CD4-positive, alpha-beta memory T cell (primary cell): ENCODE measurements at regions not wholly inside any gene's neighbourhood (a gene's known extent, or its start where the extent isn't known, plus 50 kb on each side); places are given as distances from the start of the nearest gene placed in this dataset.

Experiments
- CTCF ChIA-PET: fragments of 350-600 bp; sonication (Branson Sonifier 250); formaldehyde crosslinking; loops from one replicate; lab custom pipeline; 2021; ENCODE audit warnings: inconsistent platforms; ENCODE audit not compliant: partially characterized antibody; lab: Charles Lee
- POLR2A ChIA-PET: fragments of 350-600 bp; sonication (Branson Sonifier 250); formaldehyde crosslinking; loops from one replicate; lab custom pipeline; 2021; ENCODE audit not compliant: partially characterized antibody; lab: Charles Lee
- DNase-seq, 5 donors: peaks; one replicate each; pipeline versions ENCODE4 v3.0.0 to v3.0.0-alpha.2; 2020 to 2022; ENCODE audit warnings: mixed read lengths in 1 of 5
- H3K27ac ChIP-seq: one replicate; pipeline ENCODE4 v1.7.0; 2013; ENCODE audit warnings: low read depth, low read length
- H3K27me3 ChIP-seq: 2 replicates; pipeline ENCODE4 v1.7.0; 2013; ENCODE audit warnings: mild to moderate bottlenecking, low read length, moderate library complexity; ENCODE audit not compliant: insufficient read depth
- H3K36me3 ChIP-seq: 2 replicates; pipeline ENCODE4 v1.7.0; 2013; ENCODE audit warnings: mild to moderate bottlenecking, low read length, moderate library complexity; ENCODE audit not compliant: insufficient read depth
- H3K4me1 ChIP-seq: 2 replicates; pipeline ENCODE4 v1.7.0; 2013; ENCODE audit warnings: mild to moderate bottlenecking, low read length, moderate library complexity; ENCODE audit not compliant: insufficient read depth
- H3K4me3 ChIP-seq, 2 donors: one replicate each; pipeline ENCODE4 v1.7.0; 2013; ENCODE audit warnings: low read length in 2 of 2, mild to moderate bottlenecking in 1 of 2
- H3K9me3 ChIP-seq, 2 donors: one replicate each; pipeline ENCODE4 v1.7.0; 2013; ENCODE audit warnings: low read length in 2 of 2, control low read depth in 1 of 2; ENCODE audit not compliant: control insufficient read depth in 1 of 2
- H3K27ac Mint-ChIP-seq, 7 donors: one replicate each; pipeline ENCODE4 v1.8.0; 2020 to 2021; ENCODE audit warnings: mixed read lengths in 7 of 7, mild to moderate bottlenecking in 6 of 7, inconsistent platforms in 3 of 7, moderate library complexity in 3 of 7
- H3K27me3 Mint-ChIP-seq, 2 donors: one replicate each; pipeline ENCODE4 v1.8.0; 2020 to 2021; ENCODE audit warnings: mixed read lengths in 2 of 2
- H3K36me3 Mint-ChIP-seq, 2 donors: one replicate each; pipeline ENCODE4 v1.8.0; 2020 to 2021; ENCODE audit warnings: mixed read lengths in 2 of 2, inconsistent platforms in 1 of 2, mild to moderate bottlenecking in 1 of 2
- H3K4me1 Mint-ChIP-seq, 4 donors: one replicate each; pipeline ENCODE4 v1.8.0; 2020 to 2021; ENCODE audit warnings: mixed read lengths in 4 of 4, mild to moderate bottlenecking in 1 of 4
- H3K4me3 Mint-ChIP-seq, 8 donors: one replicate each; pipeline ENCODE4 v1.8.0; 2020 to 2021; ENCODE audit warnings: mixed read lengths in 8 of 8, mild to moderate bottlenecking in 7 of 8, moderate library complexity in 6 of 8, inconsistent platforms in 3 of 8
- H3K9me3 Mint-ChIP-seq, 8 donors: one replicate each; pipeline ENCODE4 v1.8.0; 2020 to 2021; ENCODE audit warnings: mixed read lengths in 8 of 8, mild to moderate bottlenecking in 5 of 8, inconsistent platforms in 3 of 8, moderate library complexity in 1 of 8
- intact Hi-C: fragments of 100-400 bp; cut with micrococcal nuclease; formaldehyde crosslinking; loops from one replicate; pipeline ENCODE4 v1.15.1; 2023

DNA sequence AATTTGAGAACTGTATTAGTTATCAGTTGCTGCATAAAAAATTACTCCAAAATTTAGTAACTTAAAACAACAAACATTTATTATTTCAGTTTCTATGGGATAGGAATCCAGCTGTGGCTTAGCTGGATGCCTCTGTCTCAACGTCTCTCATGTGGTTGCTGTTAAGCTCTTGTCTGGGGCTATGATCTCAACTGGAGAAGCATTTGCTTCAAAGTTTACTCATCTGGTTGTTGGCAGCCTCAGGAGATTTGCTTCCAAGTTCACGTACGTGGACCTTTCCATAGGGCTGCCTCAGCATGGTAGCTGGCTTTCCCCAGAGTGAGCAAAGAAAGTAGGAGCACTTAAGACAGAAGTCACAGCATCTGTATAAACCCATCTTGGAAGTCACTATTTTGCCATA is 144.9 kb upstream of the SESN3 start:
- no peaks in the 10 kb centered on the region for H3K4me1 ChIP-seq
- H3K36me3 ChIP-seq: no peaks in the 10 kb centered on the region
- no peak overlapping the region for H3K27ac Mint-ChIP-seq
- ChIA-PET POLR2A (no interaction called here), CTCF (no interaction called here)
- intact Hi-C loops: loop anchor here (10.0 kb wide), 1 partner anchor 329 kb away; no protein-coding TSS in a partner anchor
- H3K4me3 ChIP-seq: no peak overlapping the region
- H3K27me3 ChIP-seq: no peaks in the 10 kb centered on the region
- H3K4me1 Mint-ChIP-seq: peaks cover 0 to 1% (median 0%) of the 10 kb centered on the region in 4 donors
- no peaks in the 10 kb centered on the region for H3K9me3 ChIP-seq
- no peaks in the 10 kb centered on the region for H3K9me3 Mint-ChIP-seq
- no peak overlapping the region for H3K27ac ChIP-seq
- H3K4me3 Mint-ChIP-seq: no peak overlapping the region
- peaks cover 0 to 6% of the 10 kb centered on the region in 2 donors for H3K27me3 Mint-ChIP-seq
- no peaks in the 10 kb centered on the region for H3K36me3 Mint-ChIP-seq
- DNase-seq: no peak

DNA sequence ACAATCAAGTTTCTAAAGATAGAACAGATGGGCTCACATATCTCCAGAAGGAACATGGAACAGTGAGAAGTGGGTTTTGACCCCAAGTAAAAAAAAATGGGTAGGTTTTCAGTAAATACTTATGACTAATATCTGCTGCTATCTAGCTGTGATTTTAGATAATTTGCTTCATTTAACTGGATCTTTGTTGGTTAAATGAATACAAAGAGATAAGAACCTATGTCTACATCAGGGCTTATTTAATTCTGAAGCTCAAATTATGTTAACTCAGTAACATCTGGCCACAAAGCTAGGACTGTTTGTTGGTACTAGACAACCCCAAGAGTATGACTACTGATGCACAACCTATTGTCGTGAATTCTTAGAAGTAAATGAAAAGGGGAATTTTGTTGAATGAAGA is 144.4 kb upstream of the SESN3 start:
- H3K27me3 Mint-ChIP-seq: peaks cover 0 to 2% of the 10 kb centered on the region in 2 donors
- no peaks in the 10 kb centered on the region for H3K4me1 Mint-ChIP-seq
- no peak overlapping the region for H3K27ac Mint-ChIP-seq
- Histone ChIP-seq H3K9me3 (no peaks in the 10 kb centered on the region), H3K27me3 (no peaks in the 10 kb centered on the region), H3K4me3 (no peak overlapping the region), H3K4me1 (no peaks in the 10 kb centered on the region), H3K27ac (no peak overlapping the region), H3K36me3 (no peaks in the 10 kb centered on the region)
- H3K9me3 Mint-ChIP-seq: no peaks in the 10 kb centered on the region
- no peak for DNase-seq
- ChIA-PET POLR2A (no interaction called here), CTCF (no interaction called here)
- no peak overlapping the region for H3K4me3 Mint-ChIP-seq
- no peaks in the 10 kb centered on the region for H3K36me3 Mint-ChIP-seq
- intact Hi-C loops: loop anchor here (10.0 kb wide), 1 partner anchor 329 kb away; no protein-coding TSS in a partner anchor

DNA sequence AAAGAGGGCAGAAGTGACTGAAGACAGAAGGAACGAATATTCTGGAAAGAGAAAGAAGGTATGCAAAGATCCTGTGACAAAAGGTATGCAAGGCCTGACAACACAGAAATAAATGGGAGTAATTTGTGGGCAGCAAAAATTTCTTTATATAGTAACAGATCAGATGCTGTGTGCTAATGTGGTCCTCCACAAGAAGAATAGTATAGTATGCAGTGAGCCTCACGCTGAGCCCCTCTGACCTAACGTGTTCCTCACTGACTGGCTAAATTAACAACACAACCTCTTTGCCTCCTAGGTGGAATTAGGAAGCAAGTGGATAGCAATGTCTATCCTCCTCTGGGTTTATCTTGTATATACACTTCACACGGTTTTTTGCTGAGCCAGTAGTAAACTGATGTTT is 143.1 kb upstream of the SESN3 start:
- CTCF ChIA-PET: no interaction called here
- intact Hi-C loops: loop anchor here (10.0 kb wide), 1 partner anchor 331 kb away; no protein-coding TSS in a partner anchor

DNA sequence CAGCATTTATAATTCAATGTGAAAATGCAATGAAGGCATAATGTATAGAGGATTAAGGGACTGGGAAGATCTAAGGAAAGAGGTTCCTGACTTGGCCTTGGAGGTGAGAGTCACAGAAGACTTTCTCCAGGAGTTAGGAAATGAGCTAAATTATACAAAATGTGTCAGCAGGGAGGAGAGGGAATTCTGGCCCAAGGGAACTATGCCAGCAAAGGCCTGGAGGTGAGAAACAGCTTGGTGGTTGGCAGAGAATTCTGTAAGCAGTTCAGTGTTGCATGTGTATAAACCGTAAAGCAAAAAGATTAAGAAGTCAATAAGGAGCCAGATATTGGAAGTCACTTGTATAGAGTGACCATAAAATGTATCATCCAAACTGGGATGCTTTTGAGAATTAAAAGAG is 142.2 kb upstream of the SESN3 start:
- H3K27me3 Mint-ChIP-seq: peaks cover 0 to 2% of the 10 kb centered on the region in 2 donors

More for the DNA sequence above, 143.1 kb upstream of the SESN3 start:
- no peaks in the 10 kb centered on the region for H3K4me1 Mint-ChIP-seq
- DNase-seq: no peak
- Histone ChIP-seq H3K36me3 (no peaks in the 10 kb centered on the region), H3K4me3 (no peak overlapping the region), H3K9me3 (no peaks in the 10 kb centered on the region), H3K4me1 (no peaks in the 10 kb centered on the region), H3K27me3 (no peaks in the 10 kb centered on the region), H3K27ac (no peak overlapping the region)
- no peaks in the 10 kb centered on the region for H3K36me3 Mint-ChIP-seq
- no peaks in the 10 kb centered on the region for H3K9me3 Mint-ChIP-seq
- peaks cover 0 to 2% of the 10 kb centered on the region in 2 donors for H3K27me3 Mint-ChIP-seq
- POLR2A ChIA-PET: no interaction called here
- no peak overlapping the region for H3K27ac Mint-ChIP-seq
- H3K4me3 Mint-ChIP-seq: no peak overlapping the region

DNA sequence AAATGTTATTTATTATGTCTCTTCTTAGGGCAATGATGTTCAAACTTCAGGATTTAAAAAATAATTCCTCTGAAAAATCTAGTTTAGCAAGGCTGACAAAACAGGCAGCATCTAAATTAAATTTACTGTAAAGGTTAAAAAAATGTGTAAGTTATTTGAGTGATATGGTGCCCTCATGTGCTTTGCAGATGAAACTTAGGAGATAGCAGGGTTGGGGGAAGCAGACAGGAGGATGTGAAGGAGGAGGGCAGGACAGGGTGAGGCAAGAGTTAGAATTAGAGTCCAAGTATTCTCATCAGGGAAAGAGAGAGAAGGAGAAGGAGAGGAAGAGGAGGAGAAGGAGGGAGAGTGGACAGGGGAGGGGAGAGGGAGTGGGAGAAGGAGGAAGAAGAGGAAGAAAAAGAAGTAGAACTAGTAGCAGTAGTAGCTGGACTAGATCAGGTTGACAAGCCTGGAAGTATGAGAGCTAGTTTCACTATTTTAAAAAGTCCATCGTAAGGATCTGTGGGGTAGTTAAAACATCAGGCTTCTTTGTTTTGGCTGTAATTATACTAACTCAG is 141.2 kb upstream of the SESN3 start:
- intact Hi-C loops: loop anchor here (10.0 kb wide), 1 partner anchor 333 kb away; no protein-coding TSS in a partner anchor
- no peak for DNase-seq
- H3K4me3 ChIP-seq: no peak overlapping the region
- Mint-ChIP-seq H3K9me3 (no peaks in the 10 kb centered on the region), H3K27ac (no peak overlapping the region), H3K4me1 (no peaks in the 10 kb centered on the region), H3K4me3 (peak overlapping the region in 1 of 8 donors; percentile 54), H3K27me3 (peaks cover 0 to 2% of the 10 kb centered on the region in 2 donors), H3K36me3 (no peaks in the 10 kb centered on the region)
- H3K36me3 ChIP-seq: no peaks in the 10 kb centered on the region
- H3K27ac ChIP-seq: no peak overlapping the region
- ChIA-PET POLR2A (no interaction called here), CTCF (interaction anchor here (0.7 to 4.2 kb wide), 2 partner anchors 143 to 333 kb away, joined by 3 to 13 read pairs; no protein-coding TSS in a partner anchor)
- H3K4me1 ChIP-seq: no peaks in the 10 kb centered on the region
- H3K27me3 ChIP-seq: no peaks in the 10 kb centered on the region
- H3K9me3 ChIP-seq: no peaks in the 10 kb centered on the region

More for the DNA sequence above, 142.2 kb upstream of the SESN3 start:
- Mint-ChIP-seq H3K9me3 (no peaks in the 10 kb centered on the region), H3K27ac (peak overlapping the region in 1 of 7 donors; percentile 31), H3K4me1 (no peaks in the 10 kb centered on the region), H3K4me3 (no peak overlapping the region), H3K36me3 (no peaks in the 10 kb centered on the region)
- POLR2A ChIA-PET: no interaction called here
- no peak overlapping the region for H3K27ac ChIP-seq
- CTCF ChIA-PET: interaction anchor here (4.2 kb wide), 1 partner anchor 332 kb away, joined by 13 read pairs; no protein-coding TSS in a partner anchor
- intact Hi-C loops: loop anchor here (10.0 kb wide), 1 partner anchor 332 kb away; no protein-coding TSS in a partner anchor
- no peaks in the 10 kb centered on the region for H3K4me1 ChIP-seq
- H3K27me3 ChIP-seq: no peaks in the 10 kb centered on the region
- H3K36me3 ChIP-seq: no peaks in the 10 kb centered on the region
- H3K4me3 ChIP-seq: no peak overlapping the region
- H3K9me3 ChIP-seq: no peaks in the 10 kb centered on the region
- no peak for DNase-seq

DNA sequence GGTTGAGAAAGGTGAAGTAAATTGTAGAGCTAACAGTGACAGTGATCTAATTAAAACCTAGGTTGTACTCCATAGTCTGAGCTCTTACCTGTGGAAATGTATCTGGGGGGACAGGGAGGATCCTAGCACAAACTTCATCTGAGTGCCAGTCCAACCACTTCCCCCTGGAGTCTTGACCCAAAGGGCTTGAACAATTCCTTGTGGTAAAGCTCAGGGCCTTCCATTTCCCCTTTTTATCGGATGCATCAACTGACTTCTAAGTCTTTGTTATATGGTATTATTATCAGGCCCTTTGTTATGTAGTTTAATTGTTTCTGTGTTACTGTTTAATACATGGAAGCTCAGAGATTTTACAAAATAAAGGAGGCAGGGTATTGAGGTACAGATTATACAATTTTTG is 140.2 kb upstream of the SESN3 start:
- Histone ChIP-seq H3K4me3 (no peak overlapping the region), H3K4me1 (no peaks in the 10 kb centered on the region), H3K27ac (no peak overlapping the region), H3K9me3 (no peaks in the 10 kb centered on the region), H3K27me3 (no peaks in the 10 kb centered on the region), H3K36me3 (no peaks in the 10 kb centered on the region)
- Mint-ChIP-seq H3K27me3 (peaks cover 0 to 2% of the 10 kb centered on the region in 2 donors), H3K9me3 (no peaks in the 10 kb centered on the region), H3K4me3 (no peak overlapping the region), H3K27ac (no peak overlapping the region), H3K4me1 (no peaks in the 10 kb centered on the region), H3K36me3 (no peaks in the 10 kb centered on the region)
- POLR2A ChIA-PET: interaction anchor here (1.1 kb wide), 2 partner anchors 9 to 140 kb away, joined by 3 read pairs; partner anchors contain the start of gene SESN3
- DNase-seq: no peak
- CTCF ChIA-PET: interaction anchor here (0.7 to 4.2 kb wide), 6 partner anchors 8 to 334 kb away, joined by 3 to 13 read pairs (median 3); no protein-coding TSS in a partner anchor
- intact Hi-C loops: loop anchor here (10.0 kb wide), 1 partner anchor 334 kb away; no protein-coding TSS in a partner anchor

DNA sequence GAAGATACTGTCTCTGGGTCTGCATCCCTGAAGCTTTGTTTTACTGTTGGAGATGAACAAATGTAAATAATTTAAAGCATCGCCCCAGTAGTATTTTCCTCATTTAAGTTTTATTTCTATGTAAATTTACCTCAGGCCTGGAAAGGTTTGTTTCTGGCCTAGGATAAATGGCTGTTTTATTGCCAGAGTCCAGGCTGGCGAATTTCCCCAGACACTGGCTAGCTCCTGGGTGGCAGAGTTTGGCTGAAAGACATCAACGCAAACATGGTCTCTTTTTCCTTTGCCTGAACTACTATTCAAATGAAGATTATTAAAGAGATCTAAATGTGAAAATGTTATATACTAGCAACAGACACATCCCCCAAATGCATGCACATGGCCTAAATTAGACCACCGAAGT is 136.7 kb upstream of the SESN3 start:
- Histone ChIP-seq H3K27ac (no peak overlapping the region), H3K27me3 (no peaks in the 10 kb centered on the region), H3K4me1 (no peaks in the 10 kb centered on the region), H3K4me3 (no peak overlapping the region), H3K9me3 (no peaks in the 10 kb centered on the region), H3K36me3 (no peaks in the 10 kb centered on the region)
- H3K9me3 Mint-ChIP-seq: peaks cover 0 to 5% (median 0%) of the 10 kb centered on the region in 8 donors
- POLR2A ChIA-PET: no interaction called here
- intact Hi-C loops: no loop called here
- DNase-seq: no peak
- H3K27me3 Mint-ChIP-seq: peaks cover 0 to 2% of the 10 kb centered on the region in 2 donors
- no peaks in the 10 kb centered on the region for H3K36me3 Mint-ChIP-seq
- no peak overlapping the region for H3K27ac Mint-ChIP-seq
- H3K4me1 Mint-ChIP-seq: peaks cover 0 to 4% (median under 1%) of the 10 kb centered on the region in 4 donors
- CTCF ChIA-PET: no interaction called here
- H3K4me3 Mint-ChIP-seq: no peak overlapping the region
